Vagina (tissue), 2 donors: ENCODE measurements at regions not wholly inside any gene's neighbourhood (a gene's known extent, or its start where the extent isn't known, plus 50 kb on each side); places are given as distances from the start of the nearest gene placed in this dataset.
"Not testable (repeated sequence)": the region's sequence is repeated elsewhere in the genome, so short reads cannot be mapped to it uniquely, and the experiment has no call there.

ENCODE experiments used
- DNase-seq, 2 donors: peaks; one replicate each; pipeline ENCODE4 v3.0.0-alpha.2; 2017; ENCODE audit errors: extremely low spot score in 2 of 2
- H3K27ac ChIP-seq: fragments of 200-600 bp; sonication (generic); one replicate; pipeline ENCODE4 v1.5.1; 2019
- H3K27me3 ChIP-seq: fragments of 200-600 bp; sonication (generic); one replicate; pipeline ENCODE4 v1.5.1; 2019
- H3K36me3 ChIP-seq, 2 donors: fragments of 200-600 bp; sonication (generic); one replicate each; pipeline ENCODE4 v1.5.1; 2017 to 2019
- H3K4me1 ChIP-seq: fragments of 200-600 bp; sonication (generic); one replicate; pipeline ENCODE4 v1.5.1; 2019
- H3K4me3 ChIP-seq, 2 donors: fragments of 200-600 bp; sonication (generic); 1 replicate in 1 of 2; 2 replicates in 1 of 2; pipeline ENCODE4 v1.5.1; 2016 to 2019
- H3K9me3 ChIP-seq: fragments of 200-600 bp; sonication (generic); one replicate; pipeline ENCODE4 v1.5.1; 2019
- CTCF ChIP-seq, 3 experiments: fragments of 450-650 bp in 2 of 3; fragments of 200-600 bp in 1 of 3; sonication (generic) in 1 of 3; IDR thresholded peaks; one replicate each; pipeline ENCODE4 v1.5.1; 2017 to 2019; ENCODE audit warnings: antibody characterized with exemption in 3 of 3, mild to moderate bottlenecking in 2 of 3, moderate library complexity in 2 of 3
- POLR2A ChIP-seq, 2 donors: fragments of 450-650 bp; IDR thresholded peaks; one replicate each; pipeline ENCODE4 v1.6.1; 2017; ENCODE audit warnings: antibody characterized with exemption in 2 of 2, mild to moderate bottlenecking in 2 of 2, moderate library complexity in 2 of 2
- POLR2AphosphoS5 ChIP-seq, 2 donors: sonication (generic); formaldehyde crosslinking; IDR thresholded peaks; one replicate each; pipeline ENCODE4 v1.9.0; 2017; ENCODE audit warnings: antibody characterized with exemption in 2 of 2, mild to moderate bottlenecking in 2 of 2, low read depth in 1 of 2; ENCODE audit not compliant: insufficient read depth in 1 of 2
- intact Hi-C: fragments of 100-400 bp; cut with DNase I; formaldehyde crosslinking; loops from one replicate; pipeline ENCODE4 v1.15.1; 2023

GRCh38 chr2:36170805-36171204, 184.8 kb upstream of the CRIM1 start:
- DNase-seq = no peak
- no peak overlapping the region for H3K4me3 ChIP-seq
- intact Hi-C loops = no loop called here
- H3K9me3 ChIP-seq = no peaks in the 10 kb centered on the region
- no peak overlapping the region for H3K27ac ChIP-seq
- no peaks in the 10 kb centered on the region for H3K4me1 ChIP-seq
- H3K36me3 ChIP-seq = no peaks in the 10 kb centered on the region
- TF ChIP-seq CTCF (IDR thresholded peaks at IDR 0.05) (no peak), POLR2AphosphoS5 (IDR thresholded peaks at IDR 0.05; ENCODE audit: insufficient read depth in 1 of 2, low read depth in 1 of 2) (no peak), POLR2A (IDR thresholded peaks at IDR 0.05) (no peak)
- H3K27me3 ChIP-seq = no peaks in the 10 kb centered on the region

GRCh38 chr2:36169843-36170242, 185.7 kb upstream of the CRIM1 start:
- Histone ChIP-seq H3K36me3 (no peaks in the 10 kb centered on the region), H3K4me3 (no peak overlapping the region), H3K27me3 (no peaks in the 10 kb centered on the region), H3K27ac (no peak overlapping the region), H3K4me1 (no peaks in the 10 kb centered on the region), H3K9me3 (no peaks in the 10 kb centered on the region)
- intact Hi-C loops = no loop called here
- no peak for TF ChIP-seq CTCF (IDR thresholded peaks at IDR 0.05)
- no peak for TF ChIP-seq POLR2A (IDR thresholded peaks at IDR 0.05)
- no peak for TF ChIP-seq POLR2AphosphoS5 (IDR thresholded peaks at IDR 0.05; ENCODE audit: insufficient read depth in 1 of 2, low read depth in 1 of 2)
- no peak for DNase-seq

GRCh38 chr2:36168115-36168514, 187.5 kb upstream of the CRIM1 start:
- intact Hi-C loops = no loop called here
- TF ChIP-seq POLR2A (IDR thresholded peaks at IDR 0.05) = no peak
- no peak for TF ChIP-seq POLR2AphosphoS5 (IDR thresholded peaks at IDR 0.05; ENCODE audit: insufficient read depth in 1 of 2, low read depth in 1 of 2)
- no peak for TF ChIP-seq CTCF (IDR thresholded peaks at IDR 0.05)
- Histone ChIP-seq H3K36me3 (no peaks in the 10 kb centered on the region), H3K4me3 (no peak overlapping the region), H3K4me1 (no peaks in the 10 kb centered on the region), H3K27ac (no peak overlapping the region), H3K9me3 (no peaks in the 10 kb centered on the region), H3K27me3 (no peaks in the 10 kb centered on the region)
- DNase-seq = no peak

GRCh38 chr2:36165132-36165531, 190.4 kb upstream of the CRIM1 start:
- DNase-seq = no peak
- Histone ChIP-seq H3K4me1 (no peaks in the 10 kb centered on the region), H3K4me3 (no peak overlapping the region), H3K27ac (no peak overlapping the region), H3K9me3 (no peaks in the 10 kb centered on the region), H3K36me3 (no peaks in the 10 kb centered on the region), H3K27me3 (no peaks in the 10 kb centered on the region)
- TF ChIP-seq POLR2A (IDR thresholded peaks at IDR 0.05) (no peak), POLR2AphosphoS5 (IDR thresholded peaks at IDR 0.05; ENCODE audit: insufficient read depth in 1 of 2, low read depth in 1 of 2) (no peak), CTCF (IDR thresholded peaks at IDR 0.05) (no peak)
- intact Hi-C loops = no loop called here

GRCh38 chr2:36163520-36164254, 191.9 kb upstream of the CRIM1 start:
- no peaks in the 10 kb centered on the region for H3K27me3 ChIP-seq
- intact Hi-C loops = no loop called here
- TF ChIP-seq POLR2AphosphoS5 (IDR thresholded peaks at IDR 0.05; ENCODE audit: insufficient read depth in 1 of 2, low read depth in 1 of 2) = no peak
- no peak for TF ChIP-seq CTCF (IDR thresholded peaks at IDR 0.05)
- TF ChIP-seq POLR2A (IDR thresholded peaks at IDR 0.05) = no peak
- no peaks in the 10 kb centered on the region for H3K36me3 ChIP-seq
- no peak overlapping the region for H3K27ac ChIP-seq
- no peaks in the 10 kb centered on the region for H3K9me3 ChIP-seq
- no peak overlapping the region for H3K4me3 ChIP-seq
- DNase-seq = no peak
- no peaks in the 10 kb centered on the region for H3K4me1 ChIP-seq

- H3K36me3 ChIP-seq, H3K27ac ChIP-seq, H3K27me3 ChIP-seq, H3K9me3 ChIP-seq, DNase-seq, H3K4me3 ChIP-seq, intact Hi-C loops, H3K4me1 ChIP-seq: not testable (repeated sequence)
Measured at GRCh38 chr2:36157093-36157492, 198.5 kb upstream of the CRIM1 start.
